H1 (cell line): ENCODE measurements at regions not wholly inside any gene's neighbourhood (a gene's known extent, or its start where the extent isn't known, plus 50 kb on each side); places are given as distances from the start of the nearest gene placed in this dataset.

Experiments used
- CTCF ChIA-PET: fragments of 300-600 bp; sonication (Branson Sonifier 250); formaldehyde crosslinking; loops from one replicate; lab custom pipeline; 2021; ENCODE audit not compliant: partially characterized antibody; lab: Charles Lee
- POLR2A ChIA-PET: fragments of 300-600 bp; sonication (Branson Sonifier 250); formaldehyde crosslinking; loops from one replicate; lab custom pipeline; 2021; ENCODE audit warnings: inconsistent platforms; ENCODE audit not compliant: partially characterized antibody; lab: Charles Lee
- DNase-seq, 2 experiments: peaks; one replicate each; pipeline versions ENCODE4 v3.0.0 to v3.0.0-alpha.2; 2010 to 2022; ENCODE audit warnings: low spot score in 2 of 2, low read depth in 1 of 2, mixed read lengths in 1 of 2
- FAIRE-seq: peaks from 2 replicates; lab custom pipeline; 2011; peaks lifted over from hg19 to GRCh38; lab: Jason Lieb, UNC
- H2AFZ ChIP-seq: 2 replicates; pipeline ENCODE4 v1.8.1; 2012; ENCODE audit warnings: low read length, inconsistent platforms
- H2AK5ac ChIP-seq: 2 replicates; pipeline ENCODE4 v1.6.1; 2013; ENCODE audit warnings: low read depth, low read length
- H2BK120ac ChIP-seq: replicated peaks from 2 replicates; pipeline ENCODE3; 2013; ENCODE audit warnings: low read depth, low read length, inconsistent platforms
- H2BK12ac ChIP-seq: 2 replicates; pipeline ENCODE4 v1.6.1; 2013; ENCODE audit warnings: low read depth, low read length
- H2BK15ac ChIP-seq: 2 replicates; pipeline ENCODE4 v1.6.1; 2013; ENCODE audit warnings: low read length
- H2BK20ac ChIP-seq: 2 replicates; pipeline ENCODE4 v1.6.1; 2013; ENCODE audit warnings: low read length
- H2BK5ac ChIP-seq: 2 replicates; pipeline ENCODE4 v1.6.1; 2013; ENCODE audit warnings: low read depth, low read length
- H3K14ac ChIP-seq: 2 replicates; pipeline ENCODE4 v1.6.1; 2013; ENCODE audit warnings: inconsistent platforms; ENCODE audit not compliant: insufficient read length
- H3K18ac ChIP-seq: 2 replicates; pipeline ENCODE4 v1.6.1; 2013; ENCODE audit warnings: low read length; ENCODE audit errors: extremely low read depth
- H3K23ac ChIP-seq: 2 replicates; pipeline ENCODE4 v1.6.1; 2013; ENCODE audit warnings: inconsistent platforms; ENCODE audit not compliant: insufficient read length
- H3K23me2 ChIP-seq: 2 replicates; pipeline ENCODE4 v1.6.1; 2013; ENCODE audit warnings: low read depth, low read length
- H3K27ac ChIP-seq: 2 replicates; pipeline ENCODE4 v1.6.1; 2011; ENCODE audit warnings: low read depth, low read length, inconsistent platforms
- H3K27me3 ChIP-seq, 4 experiments: replicated peaks in 1 of 4; 1 replicate in 1 of 4; 2 replicates in 3 of 4; pipeline versions ENCODE4 v1.6.1 to v1.8.1; 2011 to 2013; ENCODE audit warnings: low read length in 3 of 4, mild to moderate bottlenecking in 3 of 4, inconsistent platforms in 2 of 4, mixed read lengths in 2 of 4, moderate library complexity in 1 of 4; ENCODE audit not compliant: control insufficient read depth in 3 of 4, insufficient read depth in 3 of 4; ENCODE audit errors: extremely low read depth in 1 of 4
- H3K36me3 ChIP-seq, 4 experiments: 2 replicates each; pipeline versions ENCODE4 v1.6.1 to v1.8.1; 2011 to 2013; ENCODE audit warnings: mild to moderate bottlenecking in 4 of 4, low read length in 3 of 4, moderate library complexity in 2 of 4, control low read depth in 1 of 4, inconsistent platforms in 1 of 4; ENCODE audit not compliant: insufficient read depth in 4 of 4, control insufficient read depth in 2 of 4
- H3K4ac ChIP-seq: replicated peaks from 2 replicates; pipeline ENCODE3; 2013; ENCODE audit warnings: low read length, low read depth, mixed read lengths, inconsistent platforms; ENCODE audit not compliant: insufficient read length
- H3K4me1 ChIP-seq, 4 experiments: replicated peaks in 1 of 4; 1 replicate in 1 of 4; 2 replicates in 3 of 4; pipeline versions ENCODE4 v1.6.1 to v1.8.1; 2011 to 2013; ENCODE audit warnings: low read length in 3 of 4, inconsistent platforms in 2 of 4, mixed read lengths in 1 of 4; ENCODE audit not compliant: insufficient read depth in 4 of 4, control insufficient read depth in 3 of 4
- H3K4me2 ChIP-seq, 2 experiments: 2 replicates each; pipeline versions ENCODE4 v1.6.1 to v1.8.1; 2011 to 2013; ENCODE audit warnings: low read depth in 2 of 2, low read length in 2 of 2, control low read depth in 1 of 2, inconsistent platforms in 1 of 2, mild to moderate bottlenecking in 1 of 2; ENCODE audit not compliant: insufficient read depth in 1 of 2
- H3K4me3 ChIP-seq, 4 experiments: fragments of 200-600, 300-600 bp in 1 of 4; sonication (generic), shearing (Covaris generic), sonication (Bioruptor Twin) in 1 of 4; 2 replicates each; pipeline versions ENCODE4 v1.5.1 to v1.8.1; 2011 to 2016; ENCODE audit warnings: low read length in 4 of 4, low read depth in 3 of 4, control low read depth in 2 of 4, inconsistent platforms in 2 of 4, mild to moderate bottlenecking in 2 of 4, mixed read lengths in 1 of 4, moderate library complexity in 1 of 4; ENCODE audit not compliant: insufficient read depth in 2 of 4; ENCODE audit errors: extremely low read depth in 1 of 4
- H3K56ac ChIP-seq: replicated peaks from 2 replicates; pipeline ENCODE3; 2013; ENCODE audit warnings: low read depth, mild to moderate bottlenecking, mixed read lengths, low read length, inconsistent platforms; ENCODE audit not compliant: insufficient read length
- H3K79me1 ChIP-seq: 2 replicates; pipeline ENCODE4 v1.6.1; 2013; ENCODE audit warnings: low read depth, low read length, control low read depth
- H3K79me2 ChIP-seq, 2 experiments: 2 replicates each; pipeline versions ENCODE4 v1.6.1 to v1.8.1; 2012 to 2013; ENCODE audit warnings: low read length in 2 of 2, mild to moderate bottlenecking in 2 of 2, inconsistent platforms in 1 of 2; ENCODE audit not compliant: insufficient read depth in 2 of 2, control insufficient read depth in 1 of 2
- H3K9ac ChIP-seq, 4 experiments: replicated peaks in 1 of 4; 1 replicate in 1 of 4; 2 replicates in 3 of 4; pipeline versions ENCODE4 v1.6.1 to v1.8.1; 2011 to 2013; ENCODE audit warnings: low read depth in 3 of 4, low read length in 3 of 4, control low read depth in 2 of 4, mild to moderate bottlenecking in 2 of 4, moderate library complexity in 2 of 4, inconsistent platforms in 1 of 4; ENCODE audit errors: extremely low read depth in 1 of 4
- H3K9me3 ChIP-seq, 2 experiments: 2 replicates each; pipeline versions ENCODE4 v1.6.1 to v1.8.1; 2012 to 2013; ENCODE audit warnings: mild to moderate bottlenecking in 2 of 2, moderate library complexity in 2 of 2, control low read depth in 1 of 2, inconsistent platforms in 1 of 2, low read depth in 1 of 2, low read length in 1 of 2, mixed read lengths in 1 of 2; ENCODE audit not compliant: insufficient read depth in 2 of 2
- H4K20me1 ChIP-seq, 2 experiments: replicated peaks in 1 of 2; 2 replicates each; pipeline versions ENCODE3 to v1.8.1; 2011 to 2013; ENCODE audit warnings: inconsistent platforms in 2 of 2, low read length in 2 of 2, mild to moderate bottlenecking in 1 of 2; ENCODE audit not compliant: insufficient read depth in 2 of 2, control insufficient read depth in 1 of 2
- H4K5ac ChIP-seq: 2 replicates; pipeline ENCODE4 v1.6.1; 2013; ENCODE audit warnings: low read length, low read depth, mixed read lengths, inconsistent platforms; ENCODE audit not compliant: insufficient read length
- H4K8ac ChIP-seq: 2 replicates; pipeline ENCODE4 v1.8.0; 2013; ENCODE audit warnings: mild to moderate bottlenecking, moderate library complexity, low read length, inconsistent platforms; ENCODE audit not compliant: insufficient read depth; ENCODE audit errors: extremely low read depth
- H4K91ac ChIP-seq: replicated peaks from 2 replicates; pipeline ENCODE3; 2013; ENCODE audit warnings: low read length, mixed read lengths, inconsistent platforms; ENCODE audit not compliant: insufficient read length
- BACH1 ChIP-seq: IDR thresholded peaks from 2 replicates; pipeline ENCODE4 v1.6.1; 2012; ENCODE audit warnings: low read length, improper control_type of control experiment
- CTBP2 ChIP-seq: IDR thresholded peaks from 2 replicates; pipeline ENCODE4 v1.7.0; 2011; ENCODE audit warnings: borderline replicate concordance, mild to moderate bottlenecking, moderate library complexity, mixed read lengths, low read length; ENCODE audit not compliant: insufficient read depth, insufficient read length
- JUND ChIP-seq: IDR thresholded peaks from 2 replicates; pipeline ENCODE4 v1.6.1; 2011; ENCODE audit warnings: mild to moderate bottlenecking, improper control_type of control experiment, low read length
- KDM5A ChIP-seq: fragments of 200-600 bp; IDR thresholded peaks from 2 replicates; pipeline ENCODE4 v1.7.1; 2012; ENCODE audit warnings: mild to moderate bottlenecking, low read length, inconsistent platforms, mixed read lengths
- POLR2A ChIP-seq, 2 experiments: IDR thresholded peaks; 1 replicate in 1 of 2; 2 replicates in 1 of 2; pipeline ENCODE4 v1.6.1; 2011; ENCODE audit warnings: low read depth in 2 of 2, low read length in 2 of 2, mild to moderate bottlenecking in 2 of 2; ENCODE audit errors: control extremely low read depth in 1 of 2
- RXRA ChIP-seq: IDR thresholded peaks from 2 replicates; pipeline ENCODE4 v1.6.1; 2011; ENCODE audit warnings: low read depth, mild to moderate bottlenecking, low read length, moderate library complexity; ENCODE audit not compliant: insufficient read depth
- SP1 ChIP-seq: IDR thresholded peaks from 2 replicates; pipeline ENCODE4 v1.6.1; 2011; ENCODE audit warnings: low read depth, low read length
- SUZ12 ChIP-seq: fragments of 200-600 bp; sonication (generic); IDR thresholded peaks from 2 replicates; pipeline ENCODE4 v1.6.1; 2012; ENCODE audit warnings: mild to moderate bottlenecking, inconsistent platforms, low read length, moderate library complexity, mixed read lengths
- YY1 ChIP-seq: IDR thresholded peaks from 2 replicates; pipeline ENCODE4 v1.6.1; 2011; ENCODE audit warnings: low read depth, mild to moderate bottlenecking, low read length
- WGBS, 2 experiments: shearing (Covaris generic) in 1 of 2; methylation state at CpG; one replicate each; pipeline versions ENCODE4 v1.1.6 to v1.1.7; 2013 to 2015; ENCODE audit warnings: low lambda C conversion rate in 2 of 2, mixed read lengths in 2 of 2, inconsistent platforms in 1 of 2, low coverage in 1 of 2, missing lambda C conversion rate in 1 of 2; ENCODE audit not compliant: insufficient replicate concordance in 2 of 2, insufficient coverage in 1 of 2, insufficient read length in 1 of 2; ENCODE audit errors: extremely low coverage in 1 of 2, missing lambda C conversion rate in 1 of 2; 5-methylcytosine and 5-hydroxymethylcytosine counted together
- TF ChIP-seq, protein P1 (sequence below): IDR thresholded peaks from 2 replicates; pipeline ENCODE4 v1.6.1; 2012; ENCODE audit warnings: low read length, inconsistent platforms

DNA sequence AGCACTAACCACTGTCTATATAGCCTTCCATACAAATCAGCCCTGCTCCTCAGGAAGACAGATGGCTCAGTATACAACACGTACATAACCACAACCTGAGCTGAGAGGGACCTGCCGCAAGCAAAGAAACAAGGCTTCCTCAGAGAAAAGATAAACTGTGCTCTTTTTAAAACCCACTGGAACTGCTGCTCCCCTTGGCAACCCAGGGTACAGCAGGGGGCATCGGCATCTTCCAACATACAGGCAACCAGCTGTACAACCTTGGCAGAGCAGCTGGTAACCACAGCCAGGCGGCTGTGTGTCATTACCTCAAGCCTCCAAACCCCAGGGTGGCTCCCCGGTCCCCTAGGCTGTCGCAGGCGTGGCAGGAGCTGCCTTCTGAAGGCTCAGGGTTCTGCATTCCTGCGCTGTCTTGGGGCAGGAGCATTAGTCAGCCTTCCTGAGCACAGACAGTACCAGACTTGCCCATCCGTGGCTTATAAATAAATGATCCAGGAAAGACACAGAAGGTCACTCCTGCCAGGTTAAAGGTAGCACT lies 249.5 kb downstream of the ADGRG6 start:
- Histone ChIP-seq H3K4ac (no peak overlapping the region), H3K79me2 (no peaks in the 10 kb centered on the region), H3K79me1 (no peaks in the 10 kb centered on the region; the same call in 1 of the 2 replicates), H3K9ac (no peak overlapping the region), H3K27ac (no peak overlapping the region), H2AK5ac (no peak overlapping the region), H3K4me1 (peaks cover 0 to 6% (median 4%) of the 10 kb centered on the region in 4 experiments; a peak in 5 of 7 replicates), H2BK15ac (no peak overlapping the region), H3K4me2 (no peak overlapping the region), H3K23ac (no peak overlapping the region), H3K27me3 (no peaks in the 10 kb centered on the region), H2BK5ac (no peak overlapping the region), H3K14ac (no peak overlapping the region), H4K5ac (no peak overlapping the region), H3K56ac (no peak overlapping the region), H3K23me2 (no peaks in the 10 kb centered on the region), H3K36me3 (no peaks in the 10 kb centered on the region), H3K9me3 (no peaks in the 10 kb centered on the region), H2BK20ac (no peak overlapping the region), H3K4me3 (no peak overlapping the region), H2AFZ (0 out of 2 replicates have a peak overlapping the region, but pooled peaks have one; percentile 1), H4K8ac (no peak overlapping the region), H4K91ac (no peak overlapping the region), H2BK120ac (no peak overlapping the region), H4K20me1 (no peaks in the 10 kb centered on the region), H2BK12ac (0 out of 2 replicates have a peak overlapping the region, but pooled peaks have one; percentile 4), H3K18ac (no peak overlapping the region)
- WGBS, 2 experiments: 80% methylated on average over 9 of the region's 9 CpGs; no CpG with 5 or more reads in 1 of the 2 experiments
- TF ChIP-seq BACH1: no peak
- no peak for TF ChIP-seq CTBP2
- TF ChIP-seq, protein P1, sequence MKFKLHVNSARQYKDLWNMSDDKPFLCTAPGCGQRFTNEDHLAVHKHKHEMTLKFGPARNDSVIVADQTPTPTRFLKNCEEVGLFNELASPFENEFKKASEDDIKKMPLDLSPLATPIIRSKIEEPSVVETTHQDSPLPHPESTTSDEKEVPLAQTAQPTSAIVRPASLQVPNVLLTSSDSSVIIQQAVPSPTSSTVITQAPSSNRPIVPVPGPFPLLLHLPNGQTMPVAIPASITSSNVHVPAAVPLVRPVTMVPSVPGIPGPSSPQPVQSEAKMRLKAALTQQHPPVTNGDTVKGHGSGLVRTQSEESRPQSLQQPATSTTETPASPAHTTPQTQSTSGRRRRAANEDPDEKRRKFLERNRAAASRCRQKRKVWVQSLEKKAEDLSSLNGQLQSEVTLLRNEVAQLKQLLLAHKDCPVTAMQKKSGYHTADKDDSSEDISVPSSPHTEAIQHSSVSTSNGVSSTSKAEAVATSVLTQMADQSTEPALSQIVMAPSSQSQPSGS: no peak
- TF ChIP-seq SUZ12: no peak
- no peak for TF ChIP-seq SP1
- TF ChIP-seq YY1: no peak
- TF ChIP-seq RXRA: no peak
- no peak for TF ChIP-seq KDM5A
- no peak for TF ChIP-seq POLR2A (IDR thresholded peaks at IDR 0.05; ENCODE audit: control extremely low read depth in 1 of 2, low read depth in 2 of 2, low read length in 2 of 2)
- no peak for TF ChIP-seq JUND
- POLR2A ChIA-PET: no interaction called here
- CTCF ChIA-PET: interaction anchor here (0.6 to 3.9 kb wide), 10 partner anchors 13 to 395 kb away, joined by 3 to 24 read pairs (median 4); no protein-coding TSS in a partner anchor
- FAIRE-seq: no peak
- DNase-seq: no peak
